Pancreas (tissue), 10 donors: ENCODE measurements at regions not wholly inside any gene's neighbourhood (a gene's known extent, or its start where the extent isn't known, plus 50 kb on each side); places are given as distances from the start of the nearest gene placed in this dataset.

Experiments used
- ATAC-seq, 4 donors: fragments of 200-7000 bp; cut with Tn5 transposase; one replicate each; pipeline versions ENCODE4 v1.8.0 to v1.9.1; 2020; ENCODE audit warnings: mild to moderate bottlenecking in 4 of 4, moderate library complexity in 4 of 4
- DNase-seq, 6 donors: peaks; one replicate each; pipeline ENCODE4 v3.0.0-alpha.2; 2020
- FAIRE-seq: peaks from 2 replicates; lab custom pipeline; 2012; peaks lifted over from hg19 to GRCh38; lab: Jason Lieb, UNC
- H3K27ac ChIP-seq, 4 donors: fragments of 200-600 bp; sonication (generic); 1 replicate in 3 of 4; 2 replicates in 1 of 4; pipeline versions ENCODE4 v1.5.0 to v1.8.0; 2020
- H3K27me3 ChIP-seq, 4 donors: fragments of 200-600 bp; one replicate each; pipeline ENCODE4 v1.8.0; 2021
- H3K36me3 ChIP-seq, 3 donors: fragments of 200-600 bp; sonication (generic) in 1 of 3; one replicate each; pipeline versions ENCODE4 v1.5.0 to v1.8.0; 2020 to 2021
- H3K4me1 ChIP-seq, 3 donors: fragments of 200-600 bp; one replicate each; pipeline ENCODE4 v1.8.0; 2021
- H3K4me3 ChIP-seq, 4 donors: fragments of 200-600 bp; sonication (generic) in 2 of 4; one replicate each; pipeline versions ENCODE4 v1.5.0 to v1.8.0; 2020 to 2021
- H3K9me3 ChIP-seq, 4 donors: fragments of 200-600 bp; one replicate each; pipeline ENCODE4 v1.8.0; 2021
- WGBS, 2 donors: extraction: QIAGEN DNeasy Blood & Tissue Kit; methylation state at CpG; one replicate each; pipeline ENCODE4 v1.1.7; 2013; 5-methylcytosine and 5-hydroxymethylcytosine counted together
- intact Hi-C, 3 donors: fragments of 100-400 bp; cut with DNase I; formaldehyde crosslinking; loops; one replicate each; pipeline versions ENCODE4 v1.11.1 to v1.14.2; 2022
- TF ChIP-seq, protein P1 (sequence below), 4 donors: fragments of 200-600 bp; sonication (generic) in 3 of 4; IDR thresholded peaks; one replicate each; pipeline versions ENCODE4 v1.5.0 to v1.8.0; 2021; ENCODE audit warnings: antibody characterized with exemption in 4 of 4
- donor health status: healthy with polysubstance abuse.
- donor health status: DM: no; HTN: no; CAD: no; lungs with moderate emphysema.
- donor health status: DM: no; HTN: no; CAD: no.
- donor health status: control.
- donor health status: control.
- donor health status: Bipolar disorder and iron deficiency.
- donor health status: DM: yes; HTN: yes; CAD: no.
- donor health status: DM: no; HTN: no; CAD: no.
- donor health status: DM: no; HTN: no; CAD: no.
- donor health status: DM: yes; HTN: yes; CAD: no.

DNA sequence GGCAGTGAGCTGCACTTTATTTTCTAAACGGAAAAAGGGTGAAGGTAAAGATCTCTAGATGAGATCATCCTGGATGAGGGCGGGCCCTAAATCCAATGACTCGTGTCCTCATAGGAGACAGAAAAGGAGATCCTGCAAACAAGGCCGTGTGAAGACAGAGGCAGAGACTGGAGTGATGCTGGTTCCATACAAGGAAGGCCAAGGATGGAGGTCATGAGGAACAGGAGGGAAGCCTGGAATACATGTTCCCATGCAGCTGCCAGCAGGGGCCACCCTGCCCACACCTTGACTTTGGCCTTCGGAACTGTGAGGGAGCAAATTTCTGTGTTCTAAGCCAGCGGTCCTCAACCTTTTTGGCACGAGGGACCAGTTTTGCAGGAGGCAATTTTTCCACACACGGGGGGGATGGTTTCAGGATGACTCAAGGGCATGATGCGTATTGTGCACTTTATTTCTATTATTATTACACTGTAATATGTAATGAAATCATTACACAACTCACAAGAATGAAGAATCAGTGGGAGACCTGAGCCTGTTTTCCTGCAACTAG, 94.3 kb downstream of the PSMG1 start:
- ATAC-seq = peak in 1 of 4 donors; percentile 51

DNA sequence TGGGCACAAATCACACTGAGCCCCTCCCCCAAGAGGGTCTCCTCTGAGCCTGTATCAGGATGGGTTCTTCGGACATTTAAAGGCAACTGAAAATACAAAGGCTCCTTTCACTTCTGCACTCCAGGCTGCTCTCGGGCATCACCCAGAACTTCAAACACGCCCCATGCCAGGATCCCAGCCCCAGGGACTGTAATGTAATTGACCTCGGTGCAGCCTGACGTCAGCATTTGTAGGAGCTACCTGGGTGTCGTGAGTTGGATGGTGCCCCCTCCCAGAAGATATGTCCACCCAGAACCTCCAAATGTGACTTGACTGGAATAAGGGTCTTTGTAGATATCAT, 95.2 kb downstream of the PSMG1 start:
- TF ChIP-seq, protein P1, sequence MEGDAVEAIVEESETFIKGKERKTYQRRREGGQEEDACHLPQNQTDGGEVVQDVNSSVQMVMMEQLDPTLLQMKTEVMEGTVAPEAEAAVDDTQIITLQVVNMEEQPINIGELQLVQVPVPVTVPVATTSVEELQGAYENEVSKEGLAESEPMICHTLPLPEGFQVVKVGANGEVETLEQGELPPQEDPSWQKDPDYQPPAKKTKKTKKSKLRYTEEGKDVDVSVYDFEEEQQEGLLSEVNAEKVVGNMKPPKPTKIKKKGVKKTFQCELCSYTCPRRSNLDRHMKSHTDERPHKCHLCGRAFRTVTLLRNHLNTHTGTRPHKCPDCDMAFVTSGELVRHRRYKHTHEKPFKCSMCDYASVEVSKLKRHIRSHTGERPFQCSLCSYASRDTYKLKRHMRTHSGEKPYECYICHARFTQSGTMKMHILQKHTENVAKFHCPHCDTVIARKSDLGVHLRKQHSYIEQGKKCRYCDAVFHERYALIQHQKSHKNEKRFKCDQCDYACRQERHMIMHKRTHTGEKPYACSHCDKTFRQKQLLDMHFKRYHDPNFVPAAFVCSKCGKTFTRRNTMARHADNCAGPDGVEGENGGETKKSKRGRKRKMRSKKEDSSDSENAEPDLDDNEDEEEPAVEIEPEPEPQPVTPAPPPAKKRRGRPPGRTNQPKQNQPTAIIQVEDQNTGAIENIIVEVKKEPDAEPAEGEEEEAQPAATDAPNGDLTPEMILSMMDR (IDR thresholded peaks at IDR 0.05) = no peak
- Histone ChIP-seq H3K4me1 (no peaks in the 10 kb centered on the region), H3K27me3 (no peaks in the 10 kb centered on the region), H3K9me3 (no peaks in the 10 kb centered on the region), H3K36me3 (no peaks in the 10 kb centered on the region), H3K4me3 (no peak overlapping the region), H3K27ac (no peak overlapping the region)
- 38 to 39% methylated on average over 6 of the region's 6 CpGs for WGBS, 2 donors
- DNase-seq (no peak), FAIRE-seq (no peak), ATAC-seq (no peak)
- intact Hi-C loops = no loop called here

More for the DNA sequence above, 94.3 kb downstream of the PSMG1 start:
- no peak for FAIRE-seq
- Histone ChIP-seq H3K36me3 (no peaks in the 10 kb centered on the region), H3K27ac (no peak overlapping the region), H3K27me3 (no peaks in the 10 kb centered on the region), H3K9me3 (no peaks in the 10 kb centered on the region), H3K4me1 (no peaks in the 10 kb centered on the region), H3K4me3 (no peak overlapping the region)
- 71 to 78% methylated on average over 9 of the region's 9 CpGs for WGBS, 2 donors
- no peak for DNase-seq
- TF ChIP-seq, protein P1 (IDR thresholded peaks at IDR 0.05) = no peak
- intact Hi-C loops = no loop called here

DNA sequence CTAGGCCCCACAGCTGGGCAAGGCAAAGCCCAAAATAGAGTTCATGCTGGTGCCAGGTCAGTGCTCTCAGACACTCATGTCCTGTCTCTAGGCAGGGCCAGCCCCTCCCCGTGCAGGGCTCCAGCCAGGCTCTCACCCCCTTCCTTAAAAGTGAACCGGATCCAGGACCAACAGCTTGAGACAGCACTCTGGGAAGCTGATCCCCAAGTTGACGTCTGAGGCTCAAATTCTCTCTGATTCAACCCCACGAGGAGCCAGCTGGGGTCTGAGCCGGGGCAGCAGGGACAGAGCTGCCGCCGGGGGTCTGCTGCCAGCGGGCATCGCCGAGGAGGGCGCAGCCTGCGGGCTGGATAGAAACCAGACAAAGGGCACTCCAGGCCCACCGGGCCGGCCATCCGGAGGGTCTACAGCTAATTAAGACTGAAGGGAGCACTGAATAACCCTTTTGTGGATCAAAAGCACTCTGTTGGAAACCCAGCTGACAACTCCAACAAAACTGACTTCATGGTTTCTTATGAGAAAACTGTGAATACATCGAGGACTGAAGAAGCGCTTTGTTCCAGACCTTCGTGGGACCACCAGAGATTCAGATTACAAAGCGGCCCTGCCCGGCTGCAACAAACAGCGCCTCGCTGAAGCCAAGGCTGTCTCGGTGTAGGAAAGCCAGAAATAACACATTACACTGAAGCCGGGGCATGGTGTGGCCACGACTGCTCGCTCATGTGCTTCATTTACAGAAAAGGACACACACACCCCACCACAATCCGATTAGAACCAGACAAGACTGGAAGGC, 95.8 kb downstream of the PSMG1 start:
- H3K4me1 ChIP-seq = no peaks in the 10 kb centered on the region
- intact Hi-C loops = no loop called here
- H3K27me3 ChIP-seq = no peaks in the 10 kb centered on the region
- WGBS, 2 donors = 64 to 69% methylated on average over 27 of the region's 27 CpGs
- no peak for DNase-seq
- no peak overlapping the region for H3K27ac ChIP-seq
- TF ChIP-seq, protein P1 (IDR thresholded peaks at IDR 0.05) = no peak
- FAIRE-seq = no peak
- no peak for ATAC-seq
- H3K9me3 ChIP-seq = no peaks in the 10 kb centered on the region
- H3K4me3 ChIP-seq = no peak overlapping the region
- no peaks in the 10 kb centered on the region for H3K36me3 ChIP-seq

DNA sequence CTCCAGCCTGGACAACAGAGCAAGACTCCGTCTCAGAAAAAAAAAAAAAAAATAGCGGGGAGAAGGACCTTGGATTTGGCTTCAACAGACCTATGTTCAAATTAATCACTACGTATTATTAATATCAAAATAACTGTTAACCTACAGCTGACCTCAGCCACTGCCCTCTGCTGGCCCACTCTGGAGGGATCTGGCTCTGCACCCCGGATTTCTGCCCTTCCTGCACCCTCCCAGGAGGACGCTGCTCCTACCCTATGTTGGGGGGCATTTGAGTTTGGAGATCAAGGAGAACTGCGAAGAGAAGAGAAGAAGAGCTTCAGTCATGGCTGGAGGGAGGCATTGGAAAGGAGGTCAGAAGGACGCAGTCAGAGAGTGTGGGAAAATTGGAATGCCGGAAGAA, 96.7 kb downstream of the PSMG1 start:
- H3K4me1 ChIP-seq = peaks cover 0 to 5% (median 0%) of the 10 kb centered on the region in 3 donors
- H3K27me3 ChIP-seq = no peaks in the 10 kb centered on the region
- ATAC-seq = no peak
- no peak for DNase-seq
- no peak overlapping the region for H3K27ac ChIP-seq
- no peaks in the 10 kb centered on the region for H3K9me3 ChIP-seq
- intact Hi-C loops = no loop called here
- no peaks in the 10 kb centered on the region for H3K36me3 ChIP-seq
- no peak overlapping the region for H3K4me3 ChIP-seq
- TF ChIP-seq, protein P1 (IDR thresholded peaks at IDR 0.05) = no peak
- 64 to 72% methylated on average over 8 of the region's 8 CpGs for whole genome bisulfite sequencing, 2 donors
- FAIRE-seq = no peak

DNA sequence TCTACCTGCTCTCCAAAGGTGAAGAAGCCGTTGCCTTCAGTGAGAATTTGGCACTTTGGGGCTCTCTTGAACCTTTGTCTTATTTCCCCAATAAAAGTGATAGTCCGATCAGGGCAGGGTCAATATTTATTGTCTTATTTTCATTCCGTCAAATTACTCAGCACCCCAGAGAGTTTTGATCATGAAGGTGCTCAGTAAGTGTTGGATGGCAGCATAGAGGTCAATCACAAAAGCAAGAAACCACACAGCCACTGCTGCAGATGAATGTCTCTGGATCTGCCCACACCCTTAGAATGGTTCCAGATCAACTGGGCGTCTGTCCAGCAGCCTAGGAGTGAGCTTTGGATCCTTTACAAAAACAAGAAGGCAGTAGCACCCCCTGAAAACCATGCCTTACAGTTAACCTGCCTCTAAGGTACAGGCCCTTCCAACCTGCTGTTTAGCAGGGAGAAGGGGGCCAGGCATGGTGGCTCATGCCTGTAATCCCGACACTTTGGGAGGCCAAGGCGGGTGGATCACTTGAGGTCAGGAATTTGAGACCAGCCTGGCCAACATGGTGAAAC, 97.3 kb downstream of the PSMG1 start:
- Histone ChIP-seq H3K36me3 (no peaks in the 10 kb centered on the region), H3K27me3 (no peaks in the 10 kb centered on the region), H3K4me3 (no peak overlapping the region), H3K4me1 (peaks cover 0 to 5% (median 0%) of the 10 kb centered on the region in 3 donors), H3K9me3 (no peaks in the 10 kb centered on the region), H3K27ac (no peak overlapping the region)
- 79 to 80% methylated on average over 6 of the region's 6 CpGs for WGBS, 2 donors
- DNase-seq (no peak), FAIRE-seq (no peak), ATAC-seq (no peak)
- intact Hi-C loops = no loop called here
- TF ChIP-seq, protein P1 (IDR thresholded peaks at IDR 0.05) = no peak
